ENCODE measurements at regions not wholly inside any gene's neighbourhood (a gene's known extent, or its start where the extent isn't known, plus 50 kb on each side); places are given as distances from the start of the nearest gene placed in this dataset.

DNA sequence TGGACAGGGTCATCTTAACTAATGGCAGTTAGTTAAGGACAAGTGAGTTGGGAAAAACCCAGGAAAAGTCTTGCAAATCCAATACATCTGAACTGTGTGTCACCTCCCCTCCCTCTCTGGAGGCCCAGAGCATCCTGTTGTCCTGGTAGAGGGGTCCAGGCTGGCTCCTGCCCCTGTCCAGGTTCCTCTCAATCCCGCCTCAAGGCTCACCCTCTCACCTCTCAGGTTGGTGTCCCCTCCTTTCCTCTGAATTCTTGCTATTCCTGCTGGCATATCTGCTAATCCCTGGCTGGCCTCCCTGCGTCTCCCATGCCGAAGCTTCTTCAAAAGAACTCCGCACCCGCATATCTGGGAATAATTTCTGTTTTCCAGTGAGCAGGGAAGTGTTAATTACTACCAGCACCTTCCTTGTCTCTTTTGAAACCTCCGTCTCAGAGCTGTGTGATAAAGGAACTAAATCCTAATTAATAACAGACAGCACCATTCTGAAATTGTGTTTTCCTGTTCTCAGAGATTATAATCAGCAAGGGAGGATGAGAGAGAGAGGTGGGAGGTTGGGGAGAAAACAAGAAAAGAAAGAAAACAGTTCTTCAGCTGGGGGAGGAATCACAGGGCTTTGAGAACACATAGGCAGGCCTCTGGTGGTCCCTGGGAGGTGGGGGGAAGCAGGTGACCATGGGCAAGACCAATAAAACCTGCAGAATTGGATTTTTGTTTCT, 568.0 kb downstream of the PTPRU start:
- ChIA-PET CTCF (no interaction called here), POLR2A (no interaction called here), RAD21 (ENCODE audit: low non-redundant PET in 1 of 2, low total read pairs in 2 of 2, uncharacterized antibody in 2 of 2, unreplicated experiment in 2 of 2) (no interaction called here)
- Histone ChIP-seq H3K4me2 (ENCODE audit: low read length) (no peak overlapping the region), H2AFZ (ENCODE audit: low read depth, low read length, poor library complexity, severe bottlenecking) (no peak overlapping the region), H3K4me3 (replicated peaks in 1 of 2; ENCODE audit: low read depth in 1 of 2, low read length in 2 of 2) (no peak overlapping the region), H3K9me3 (ENCODE audit: control insufficient read depth in 1 of 2, insufficient read depth in 1 of 2, low read depth in 1 of 2, low read length in 2 of 2) (no peaks in the 10 kb centered on the region), H3K36me3 (ENCODE audit: control insufficient read depth in 1 of 2, insufficient read depth in 2 of 2, low read length in 2 of 2) (no peaks in the 10 kb centered on the region), H3K4me1 (ENCODE audit: control insufficient read depth in 1 of 2, insufficient read depth in 2 of 2, low read length in 2 of 2) (peaks cover 3 to 11% of the 10 kb centered on the region in 2 experiments; a peak in 2 of 4 replicates), H3K27ac (ENCODE audit: low read depth, low read length) (no peak overlapping the region), H3K9ac (ENCODE audit: low read length) (no peak overlapping the region), H3K9me2 (ENCODE audit: insufficient read depth) (no peaks in the 10 kb centered on the region), H3K79me2 (ENCODE audit: insufficient read depth, low read length) (no peaks in the 10 kb centered on the region), H3K27me3 (ENCODE audit: insufficient read depth, low read length) (no peaks in the 10 kb centered on the region), H4K20me1 (ENCODE audit: insufficient read depth) (no peaks in the 10 kb centered on the region)
- DNase-seq (ENCODE audit: low read depth, low spot score) (no peak), ATAC-seq (no peak)
- no peak for TF ChIP-seq FOSL1 (IDR thresholded peaks at IDR 0.05; ENCODE audit: low read depth)
- TF ChIP-seq SIN3A (IDR thresholded peaks at IDR 0.05; ENCODE audit: low read depth) = no peak
- TF ChIP-seq, protein P1, sequence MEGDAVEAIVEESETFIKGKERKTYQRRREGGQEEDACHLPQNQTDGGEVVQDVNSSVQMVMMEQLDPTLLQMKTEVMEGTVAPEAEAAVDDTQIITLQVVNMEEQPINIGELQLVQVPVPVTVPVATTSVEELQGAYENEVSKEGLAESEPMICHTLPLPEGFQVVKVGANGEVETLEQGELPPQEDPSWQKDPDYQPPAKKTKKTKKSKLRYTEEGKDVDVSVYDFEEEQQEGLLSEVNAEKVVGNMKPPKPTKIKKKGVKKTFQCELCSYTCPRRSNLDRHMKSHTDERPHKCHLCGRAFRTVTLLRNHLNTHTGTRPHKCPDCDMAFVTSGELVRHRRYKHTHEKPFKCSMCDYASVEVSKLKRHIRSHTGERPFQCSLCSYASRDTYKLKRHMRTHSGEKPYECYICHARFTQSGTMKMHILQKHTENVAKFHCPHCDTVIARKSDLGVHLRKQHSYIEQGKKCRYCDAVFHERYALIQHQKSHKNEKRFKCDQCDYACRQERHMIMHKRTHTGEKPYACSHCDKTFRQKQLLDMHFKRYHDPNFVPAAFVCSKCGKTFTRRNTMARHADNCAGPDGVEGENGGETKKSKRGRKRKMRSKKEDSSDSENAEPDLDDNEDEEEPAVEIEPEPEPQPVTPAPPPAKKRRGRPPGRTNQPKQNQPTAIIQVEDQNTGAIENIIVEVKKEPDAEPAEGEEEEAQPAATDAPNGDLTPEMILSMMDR (IDR thresholded peaks at IDR 0.05 in 2 of 3, conservative IDR thresholded peaks at IDR 0.05 in 1 of 3; ENCODE audit: borderline replicate concordance in 1 of 3, insufficient read depth in 1 of 3, low read depth in 2 of 3, low read length in 2 of 3) = no peak
- TF ChIP-seq EGR1 (IDR thresholded peaks at IDR 0.05; ENCODE audit: low read depth) = no peak
- TF ChIP-seq TCF7L2 (IDR thresholded peaks at IDR 0.05; ENCODE audit: borderline replicate concordance, extremely low read depth, insufficient read depth, insufficient read length) = no peak
- TF ChIP-seq RAD21 (IDR thresholded peaks at IDR 0.05; ENCODE audit: low read depth) = no peak
- no peak for TF ChIP-seq ZNF274 (IDR thresholded peaks at IDR 0.05; ENCODE audit: low read depth, low read length)
- TF ChIP-seq EZH2phosphoT487 (IDR thresholded peaks at IDR 0.05; ENCODE audit: borderline replicate concordance) = no peak
- intact Hi-C loops (cut with micrococcal nuclease) = no loop called here
- BruUV-seq (replicated peaks) = no TSS peak

Data from HCT116 (cell line).